Lung (tissue), 11 donors: ENCODE measurements at regions not wholly inside any gene's neighbourhood (a gene's known extent, or its start where the extent isn't known, plus 50 kb on each side); places are given as distances from the start of the nearest gene placed in this dataset.
A peak's percentile ranks its signal among the peaks of the same experiment; 100 is the strongest.

ENCODE experiments used
- ATAC-seq: fragments of 200-7000 bp; cut with Tn5 transposase; one replicate; pipeline ENCODE4 v1.9.1; 2020; ENCODE audit warnings: moderate number of reproducible peaks; ENCODE audit not compliant: insufficient read depth, low FRiP score
- DNase-seq, 3 donors: peaks; one replicate each; pipeline ENCODE4 v3.0.0-alpha.2; 2013 to 2017
- H3K27ac ChIP-seq, 2 donors: one replicate each; pipeline ENCODE4 v1.5.1; 2013; ENCODE audit warnings: mild to moderate bottlenecking in 2 of 2, moderate library complexity in 2 of 2, control low read depth in 1 of 2, inconsistent platforms in 1 of 2, low read depth in 1 of 2, low read length in 1 of 2
- H3K27me3 ChIP-seq, 3 donors: one replicate each; pipeline ENCODE4 v1.5.1; 2013; ENCODE audit warnings: low read length in 2 of 3; ENCODE audit not compliant: control insufficient read depth in 3 of 3, insufficient read depth in 3 of 3
- H3K36me3 ChIP-seq, 4 donors: one replicate each; pipeline ENCODE4 v1.5.1; 2013; ENCODE audit warnings: low read length in 4 of 4, mild to moderate bottlenecking in 1 of 4, moderate library complexity in 1 of 4; ENCODE audit not compliant: control insufficient read depth in 4 of 4, insufficient read depth in 4 of 4
- H3K4me1 ChIP-seq, 5 donors: one replicate each; pipeline ENCODE4 v1.5.1; 2013; ENCODE audit warnings: low read length in 5 of 5, mild to moderate bottlenecking in 2 of 5, moderate library complexity in 1 of 5; ENCODE audit not compliant: control insufficient read depth in 5 of 5, insufficient read depth in 5 of 5
- H3K4me3 ChIP-seq: one replicate; pipeline ENCODE4 v1.5.1; 2013; ENCODE audit warnings: mild to moderate bottlenecking, control low read depth, moderate library complexity
- H3K9ac ChIP-seq, 2 donors: one replicate each; pipeline ENCODE4 v1.5.1; 2013; ENCODE audit warnings: low read length in 2 of 2, control low read depth in 1 of 2; ENCODE audit not compliant: insufficient read depth in 1 of 2
- H3K9me3 ChIP-seq, 4 donors: one replicate each; pipeline ENCODE4 v1.5.1; 2013; ENCODE audit warnings: low read length in 3 of 4, mild to moderate bottlenecking in 1 of 4, moderate library complexity in 1 of 4; ENCODE audit not compliant: control insufficient read depth in 4 of 4, insufficient read depth in 3 of 4
- WGBS, 2 donors: extraction: QIAGEN DNeasy Blood & Tissue Kit; methylation state at CpG; one replicate each; pipeline ENCODE4 v1.1.7; 2013; 5-methylcytosine and 5-hydroxymethylcytosine counted together
- TF ChIP-seq, protein P1 (sequence below): IDR thresholded peaks from 2 replicates; pipeline ENCODE4 v1.5.1; 2012; ENCODE audit warnings: mild to moderate bottlenecking; ENCODE audit errors: control extremely low read depth, extremely low read depth
- donor health status: control.
- donor health status: control.
- donor health status: Bipolar disorder and iron deficiency.
- donor health status: healthy.
- donor health status: DM: yes; HTN: yes; CAD: no.

DNA sequence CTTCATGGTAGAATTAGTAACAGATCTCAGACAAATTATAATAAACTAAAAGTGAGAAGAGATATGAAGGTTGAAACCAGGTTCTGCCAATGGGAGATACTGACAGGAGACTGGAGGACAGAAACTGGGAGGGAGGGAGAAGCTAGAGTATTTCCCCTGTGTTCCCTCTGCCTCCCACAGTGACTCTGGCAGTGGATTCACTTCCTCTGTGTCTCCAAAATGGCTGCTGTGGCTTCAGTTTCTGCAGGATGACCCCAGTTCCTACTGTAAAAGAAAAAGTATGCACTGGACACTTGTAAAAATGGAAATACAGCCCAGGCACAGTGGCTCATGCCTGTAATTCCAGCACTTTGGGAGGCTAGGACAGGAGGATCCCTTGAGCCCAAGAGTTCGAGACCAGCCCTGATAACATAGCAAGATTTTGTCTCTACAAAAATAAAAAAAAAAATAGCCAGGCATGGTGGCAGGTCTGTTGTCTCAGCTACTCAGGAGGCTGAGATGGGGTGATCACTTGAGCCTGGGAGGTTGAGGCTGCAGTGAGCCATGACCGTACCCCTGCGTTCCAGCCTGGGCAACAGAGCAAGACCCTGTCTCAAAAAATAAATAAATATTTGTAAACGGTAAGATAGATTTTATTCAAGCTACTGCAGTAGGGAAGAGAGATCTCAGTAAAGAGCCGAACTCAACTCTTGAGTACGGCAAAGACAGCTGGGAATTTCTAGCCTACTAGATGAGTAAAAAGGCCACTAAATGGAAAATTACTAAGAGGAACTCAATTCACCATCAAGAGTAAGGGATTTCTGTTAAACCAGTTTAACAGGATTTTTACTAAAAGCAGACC lies 156.6 kb upstream of the TRIM24 start:
- no peak overlapping the region for H3K9ac ChIP-seq
- H3K27me3 ChIP-seq: no peaks in the 10 kb centered on the region
- TF ChIP-seq, protein P1, sequence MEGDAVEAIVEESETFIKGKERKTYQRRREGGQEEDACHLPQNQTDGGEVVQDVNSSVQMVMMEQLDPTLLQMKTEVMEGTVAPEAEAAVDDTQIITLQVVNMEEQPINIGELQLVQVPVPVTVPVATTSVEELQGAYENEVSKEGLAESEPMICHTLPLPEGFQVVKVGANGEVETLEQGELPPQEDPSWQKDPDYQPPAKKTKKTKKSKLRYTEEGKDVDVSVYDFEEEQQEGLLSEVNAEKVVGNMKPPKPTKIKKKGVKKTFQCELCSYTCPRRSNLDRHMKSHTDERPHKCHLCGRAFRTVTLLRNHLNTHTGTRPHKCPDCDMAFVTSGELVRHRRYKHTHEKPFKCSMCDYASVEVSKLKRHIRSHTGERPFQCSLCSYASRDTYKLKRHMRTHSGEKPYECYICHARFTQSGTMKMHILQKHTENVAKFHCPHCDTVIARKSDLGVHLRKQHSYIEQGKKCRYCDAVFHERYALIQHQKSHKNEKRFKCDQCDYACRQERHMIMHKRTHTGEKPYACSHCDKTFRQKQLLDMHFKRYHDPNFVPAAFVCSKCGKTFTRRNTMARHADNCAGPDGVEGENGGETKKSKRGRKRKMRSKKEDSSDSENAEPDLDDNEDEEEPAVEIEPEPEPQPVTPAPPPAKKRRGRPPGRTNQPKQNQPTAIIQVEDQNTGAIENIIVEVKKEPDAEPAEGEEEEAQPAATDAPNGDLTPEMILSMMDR: no peak
- DNase-seq: no peak
- no peak overlapping the region for H3K4me3 ChIP-seq
- 84 to 93% methylated on average over 6 of the region's 6 CpGs for WGBS, 2 donors
- H3K36me3 ChIP-seq: no peaks in the 10 kb centered on the region
- peaks cover 0 to 2% (median 0%) of the 10 kb centered on the region in 4 donors for H3K9me3 ChIP-seq
- no peak for ATAC-seq
- no peak overlapping the region for H3K27ac ChIP-seq
- no peaks in the 10 kb centered on the region for H3K4me1 ChIP-seq

DNA sequence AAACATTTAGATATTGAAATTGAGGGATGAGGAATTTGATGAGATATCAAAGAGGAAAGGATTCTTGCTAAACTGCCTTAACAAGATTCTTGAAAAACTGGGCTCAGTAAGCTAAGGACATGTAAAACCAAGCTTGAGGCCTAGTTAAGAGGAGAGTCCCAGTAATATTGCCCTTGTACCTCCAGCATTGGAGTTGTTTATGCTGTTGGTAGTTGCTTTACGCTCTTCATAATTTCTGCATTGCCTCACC lies 156.1 kb upstream of the TRIM24 start:
- H3K36me3 ChIP-seq: no peaks in the 10 kb centered on the region
- H3K9ac ChIP-seq: no peak overlapping the region
- no peaks in the 10 kb centered on the region for H3K4me1 ChIP-seq
- TF ChIP-seq, protein P1: no peak
- peaks cover 0 to 2% (median 0%) of the 10 kb centered on the region in 4 donors for H3K9me3 ChIP-seq
- DNase-seq (peak in 2 of 3 donors; percentile 57 to 67), ATAC-seq (no peak)
- no peak overlapping the region for H3K4me3 ChIP-seq
- H3K27me3 ChIP-seq: no peaks in the 10 kb centered on the region
- no peak overlapping the region for H3K27ac ChIP-seq
- 70 to 91% methylated on average over 1 of the region's 1 CpG for WGBS, 2 donors

DNA sequence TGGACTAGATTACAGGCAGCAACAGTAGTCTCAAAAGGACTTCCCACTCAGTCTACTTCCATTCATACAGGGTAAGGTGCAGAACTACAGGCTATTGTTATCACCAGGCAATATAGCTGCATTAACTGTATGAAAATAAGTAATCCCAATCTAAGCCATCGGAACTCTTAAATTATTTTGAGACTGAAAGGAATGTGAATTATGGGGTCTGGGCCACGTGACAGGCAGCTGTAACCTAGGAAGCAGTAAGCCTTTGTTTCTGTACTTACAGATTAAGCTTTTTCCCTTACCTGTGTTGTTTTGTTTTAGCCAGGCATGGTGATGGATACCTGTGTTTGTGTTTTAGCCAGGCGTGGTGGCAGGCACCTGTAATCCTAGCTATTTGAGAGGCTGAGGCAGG lies 152.4 kb upstream of the TRIM24 start:
- peaks cover 0 to 2% (median 0%) of the 10 kb centered on the region in 4 donors for H3K9me3 ChIP-seq
- no peak for DNase-seq
- 85 to 87% methylated on average over 3 of the region's 3 CpGs for WGBS, 2 donors

More for the DNA sequence above, 152.4 kb upstream of the TRIM24 start:
- H3K9ac ChIP-seq: no peak overlapping the region
- TF ChIP-seq, protein P1: no peak
- H3K27ac ChIP-seq: no peak overlapping the region
- no peaks in the 10 kb centered on the region for H3K4me1 ChIP-seq
- H3K4me3 ChIP-seq: no peak overlapping the region
- no peaks in the 10 kb centered on the region for H3K36me3 ChIP-seq
- H3K27me3 ChIP-seq: no peaks in the 10 kb centered on the region
- no peak for ATAC-seq
